Body of pancreas (tissue), 4 donors: ENCODE measurements at regions not wholly inside any gene's neighbourhood (a gene's known extent, or its start where the extent isn't known, plus 50 kb on each side); places are given as distances from the start of the nearest gene placed in this dataset.

Source experiments
- CTCF ChIP-seq, 7 experiments: fragments of 450-650 bp in 4 of 7; fragments of 200-600 bp in 3 of 7; sonication (generic) in 3 of 7; IDR thresholded peaks; one replicate each; pipeline ENCODE4 v1.5.1; 2016 to 2019; ENCODE audit warnings: antibody characterized with exemption in 7 of 7
- POLR2A ChIP-seq, 3 donors: fragments of 450-650 bp; IDR thresholded peaks; one replicate each; pipeline ENCODE4 v1.6.1; 2016; ENCODE audit warnings: antibody characterized with exemption in 3 of 3, mild to moderate bottlenecking in 2 of 3

- no peak for TF ChIP-seq CTCF (IDR thresholded peaks at IDR 0.05)
- TF ChIP-seq POLR2A (IDR thresholded peaks at IDR 0.05), result no peak
Observed at GRCh38 chr4:188658958-188659522, 519.8 kb downstream of the TRIML1 start.
